ENCODE measurements at regions not wholly inside any gene's neighbourhood (a gene's known extent, or its start where the extent isn't known, plus 50 kb on each side); places are given as distances from the start of the nearest gene placed in this dataset.

DNA sequence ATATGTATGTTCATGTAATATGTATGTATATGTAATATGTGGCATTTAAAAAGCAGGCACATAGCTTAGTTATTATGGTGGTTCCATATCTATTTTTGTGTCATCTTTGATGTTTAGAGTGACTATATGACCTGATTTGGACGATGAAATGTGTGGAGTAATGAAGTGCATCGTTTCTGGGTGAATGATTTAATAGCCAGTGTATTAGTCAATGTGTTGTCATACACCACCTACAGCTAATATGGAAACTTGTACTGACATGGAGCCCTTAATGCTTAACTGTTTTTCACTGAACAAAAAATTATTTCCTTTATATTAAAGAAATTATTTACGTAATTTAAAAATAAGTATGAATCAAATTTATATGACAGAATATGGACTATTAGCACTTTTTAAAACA lies 292.3 kb upstream of the FSTL5 start:
- no peak for DNase-seq

DNA sequence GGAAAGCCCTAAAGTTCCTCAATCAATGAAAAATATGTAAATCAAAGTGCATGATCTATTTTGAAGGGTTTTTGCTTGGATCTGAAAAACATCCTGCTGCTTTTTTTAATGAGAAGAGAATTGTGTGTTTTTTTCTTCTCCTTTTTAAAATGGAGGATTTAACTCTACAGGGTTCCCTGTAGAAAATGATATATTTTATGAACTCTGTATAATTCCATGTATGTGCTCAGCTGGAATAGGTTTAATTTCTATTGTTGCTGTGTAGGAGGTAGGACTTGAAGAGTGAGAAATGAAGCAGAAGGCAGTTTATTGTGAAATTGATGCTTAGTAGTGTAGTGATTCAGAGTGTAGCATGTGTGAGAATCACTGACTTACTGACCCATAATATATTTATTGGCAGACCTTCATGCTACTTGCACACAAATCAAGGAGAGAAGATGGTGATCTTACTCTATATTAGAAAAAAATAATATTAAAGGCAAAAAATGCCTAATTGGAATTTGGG lies 286.8 kb upstream of the FSTL5 start:
- DNase-seq = no peak

DNA sequence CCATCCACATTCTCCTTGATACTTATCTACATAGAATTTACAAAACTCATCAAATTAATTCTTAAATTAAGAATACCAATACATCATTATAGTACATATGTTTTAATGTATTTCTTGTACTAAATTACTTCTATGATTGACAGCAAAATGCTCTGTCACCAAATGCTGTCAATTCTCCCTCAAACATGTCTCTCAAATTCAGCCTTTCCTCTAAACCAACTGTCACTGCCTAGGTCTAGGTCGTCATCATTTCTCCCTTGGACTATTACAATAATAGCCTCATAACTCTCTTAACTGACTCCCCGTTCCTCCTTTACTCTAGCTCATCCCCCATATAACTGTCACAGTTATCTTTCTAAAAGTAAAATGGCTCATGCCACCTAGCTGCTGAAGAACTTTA lies 279.7 kb upstream of the FSTL5 start:
- no peak for DNase-seq

DNA sequence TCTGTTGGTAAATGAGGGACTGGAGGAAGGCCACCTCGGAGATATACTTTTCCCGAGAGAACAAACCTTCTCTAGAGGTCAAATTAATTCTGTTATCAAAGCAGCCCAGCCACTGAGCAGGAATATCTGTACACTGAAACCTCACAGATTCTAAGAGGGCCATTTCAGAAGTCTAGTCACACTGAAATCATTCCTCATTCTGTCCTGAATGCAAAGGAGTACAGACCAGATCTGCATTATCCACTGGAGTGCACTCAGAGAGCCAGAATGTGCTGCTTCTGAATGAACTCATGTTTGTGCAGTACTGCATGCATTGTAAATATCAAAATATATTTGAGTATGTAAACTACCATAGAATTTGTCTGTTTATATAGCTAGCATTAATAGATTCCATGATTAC lies 278.3 kb upstream of the FSTL5 start:
- no peak for DNase-seq

DNA sequence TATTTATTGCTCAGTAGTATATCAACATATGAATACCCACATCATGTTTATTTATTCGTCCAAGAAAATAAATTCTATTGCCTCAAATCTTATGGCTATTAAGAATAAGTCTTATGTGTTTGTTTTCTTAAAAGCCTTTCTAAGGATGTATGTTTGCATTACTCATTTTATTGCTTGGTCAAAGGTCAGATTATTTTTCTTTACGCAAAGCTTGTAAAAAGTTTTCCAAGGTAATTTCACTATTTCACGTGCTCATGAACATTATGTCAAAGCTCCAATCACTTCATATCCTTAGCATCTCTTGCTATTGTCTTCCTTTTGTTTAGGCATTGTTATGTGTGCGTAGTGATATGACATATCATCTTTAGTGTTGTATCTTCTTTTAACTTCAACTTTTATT lies 258.5 kb upstream of the FSTL5 start:
- DNase-seq = no peak

DNA sequence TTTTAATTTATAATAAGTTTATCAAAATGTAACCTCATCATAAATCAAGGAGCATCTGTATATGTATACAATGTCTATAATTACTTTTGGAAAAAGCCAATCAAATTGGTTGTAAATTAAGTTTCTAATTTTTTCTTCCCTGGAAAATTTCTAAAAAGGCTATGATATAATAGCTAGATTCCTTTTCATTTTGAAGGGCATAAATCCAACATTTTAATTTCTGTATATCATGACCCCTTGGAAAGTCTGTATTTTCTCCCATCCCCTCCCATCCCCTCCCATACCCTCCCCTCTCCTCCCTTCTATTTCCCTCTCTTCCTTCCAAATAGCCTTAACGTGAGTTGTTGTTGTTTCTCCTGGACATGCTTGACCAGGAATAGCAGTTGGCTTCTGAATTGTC lies 247.1 kb upstream of the FSTL5 start:
- DNase-seq = no peak

DNA sequence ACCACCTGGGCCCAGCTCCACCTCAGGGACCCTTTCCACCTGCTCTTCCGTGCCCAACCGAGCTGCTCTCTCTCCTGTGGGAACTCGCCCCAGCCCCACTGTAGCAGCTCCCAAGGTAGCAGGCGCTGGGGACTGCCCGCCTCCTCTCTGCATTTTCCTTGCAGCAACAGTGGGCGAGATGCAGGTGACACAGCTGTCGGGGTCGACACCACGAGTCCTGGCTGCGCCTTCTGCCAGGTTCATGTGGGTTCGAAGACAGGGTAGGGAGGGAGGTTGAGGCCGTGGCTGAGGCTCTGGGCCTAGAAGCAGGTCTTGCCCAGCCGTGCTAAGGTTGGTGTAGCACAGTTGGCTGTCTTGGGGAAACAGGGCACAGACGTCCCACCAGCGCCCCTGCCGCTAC lies 245.2 kb upstream of the FSTL5 start:
- no peak for DNase-seq

DNA sequence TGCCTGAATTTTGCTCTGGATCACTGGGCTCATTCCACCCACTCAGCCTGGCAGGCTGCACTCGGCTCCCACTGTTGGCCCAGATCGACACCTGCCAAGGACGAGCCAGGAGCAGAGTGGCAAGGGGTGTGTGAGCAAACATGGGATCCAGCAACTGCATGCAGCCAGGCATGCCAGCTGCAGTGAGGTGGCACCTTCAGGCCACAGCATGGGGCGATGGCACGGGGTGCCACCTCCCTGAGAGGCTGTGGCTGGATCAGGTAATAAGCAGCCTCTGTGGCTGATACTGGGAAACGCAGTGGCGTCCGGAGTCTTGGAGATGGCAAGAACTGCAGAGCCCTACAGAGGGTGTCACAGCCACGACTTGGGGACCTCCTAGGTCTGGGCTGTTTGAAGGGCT lies 244.5 kb upstream of the FSTL5 start:
- DNase-seq = no peak

DNA sequence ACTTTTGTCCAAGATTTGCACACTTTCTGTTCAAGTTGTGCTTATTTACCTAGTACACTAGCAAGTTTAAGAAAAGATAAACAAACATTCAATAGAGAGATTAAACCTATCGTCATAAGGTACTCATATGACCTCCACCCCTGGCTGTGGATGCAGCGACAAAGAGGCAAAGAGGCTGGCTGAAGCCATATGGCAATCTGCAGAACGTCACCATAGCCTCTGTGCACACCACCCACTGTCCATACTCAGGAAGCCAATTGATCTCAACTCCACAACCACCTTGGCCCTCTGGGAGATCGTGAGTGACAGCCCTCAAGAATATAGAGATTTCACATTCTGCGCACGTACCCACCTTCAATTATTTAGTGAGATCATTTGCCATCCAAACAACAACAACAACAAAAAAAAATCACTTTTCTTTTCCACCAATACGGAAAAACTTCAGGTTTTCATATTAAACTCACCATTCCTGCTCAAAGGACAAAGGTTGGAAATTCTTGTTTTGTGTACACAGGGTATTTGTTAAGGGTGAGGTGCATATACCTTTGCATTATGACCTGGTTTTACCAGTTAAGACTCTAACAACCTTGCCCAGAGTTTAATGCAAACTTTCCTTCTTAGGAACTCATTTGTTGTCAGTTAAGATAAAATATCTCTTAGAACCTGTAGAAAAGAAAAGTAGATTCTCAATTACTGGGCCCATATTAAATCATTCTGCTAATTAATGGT lies 243.0 kb upstream of the FSTL5 start:
- no peak for DNase-seq

DNA sequence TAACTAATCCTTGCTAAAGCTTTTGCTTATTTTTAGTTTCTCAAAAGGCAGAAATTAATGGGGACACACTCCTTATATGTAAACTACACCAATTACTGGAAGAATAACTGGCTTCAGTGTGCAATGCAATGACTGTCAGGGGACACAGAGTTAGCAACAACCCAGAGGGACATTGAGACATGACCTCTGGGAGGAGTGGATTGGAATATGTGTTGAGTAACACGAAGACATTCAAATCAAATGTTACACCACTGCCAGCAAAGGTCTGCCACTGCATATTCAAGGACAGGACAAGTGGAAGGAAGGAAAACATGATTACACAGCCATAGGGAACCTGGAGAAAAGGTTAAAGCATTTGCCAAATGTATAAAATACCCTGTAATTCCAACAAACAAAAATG lies 240.1 kb upstream of the FSTL5 start:
- no peak for DNase-seq

DNA sequence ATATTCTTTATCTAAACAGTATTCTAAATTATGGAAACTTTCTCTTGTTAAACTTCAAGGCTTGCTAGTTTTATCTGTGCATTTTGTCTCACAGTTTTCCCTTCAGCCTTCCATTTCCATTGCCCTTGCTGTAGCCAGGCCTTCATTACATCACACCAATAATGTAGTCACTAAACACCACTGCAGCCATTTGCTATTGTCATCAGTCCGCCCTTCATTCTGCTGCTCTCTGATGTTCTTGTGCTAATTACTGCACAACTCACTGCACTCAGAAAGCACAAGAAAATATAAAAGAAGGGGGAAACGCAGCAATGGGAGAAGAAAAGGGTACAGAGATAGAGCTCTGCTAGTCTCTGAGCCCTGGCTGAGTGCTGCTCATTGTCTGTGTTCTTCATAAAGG lies 239.6 kb upstream of the FSTL5 start:
- no peak for DNase-seq

DNA sequence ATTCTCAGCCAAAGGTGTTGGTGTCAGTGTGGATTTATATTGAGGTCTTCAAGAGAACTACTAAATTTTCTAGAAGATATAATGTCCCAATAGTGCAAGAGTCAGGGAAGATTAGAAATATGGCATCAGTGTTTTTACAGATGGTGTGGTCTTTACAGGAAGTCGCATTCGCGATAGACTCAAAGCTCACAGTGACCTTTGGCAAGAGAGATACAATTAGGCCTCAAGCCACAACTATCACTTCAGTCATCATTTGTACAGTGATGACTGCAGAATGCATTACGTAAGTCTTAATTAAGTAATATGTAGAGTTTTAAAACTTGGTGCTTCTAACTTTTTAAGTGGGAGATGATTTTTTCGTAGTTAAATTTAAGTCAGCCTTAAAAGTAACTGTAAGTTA lies 237.2 kb upstream of the FSTL5 start:
- no peak for DNase-seq

DNA sequence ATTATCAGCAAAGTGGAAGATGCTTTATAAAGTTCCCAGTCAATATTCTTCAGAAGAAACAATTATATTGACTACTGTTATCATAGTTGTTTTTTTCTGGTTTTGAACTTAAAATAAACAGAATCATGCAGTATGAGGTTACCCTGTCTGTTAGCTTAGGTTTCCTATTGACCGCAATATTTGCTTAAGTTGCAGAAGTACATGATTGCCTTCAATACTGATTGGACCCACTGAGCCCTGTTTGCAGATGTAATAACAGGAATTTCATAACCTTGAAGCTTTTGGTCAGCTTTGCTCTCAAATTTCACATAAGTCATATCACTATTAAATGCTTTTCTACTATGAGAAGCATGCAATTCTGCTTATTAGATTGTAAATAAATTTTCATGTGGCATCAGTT lies 229.1 kb upstream of the FSTL5 start:
- DNase-seq = no peak

DNA sequence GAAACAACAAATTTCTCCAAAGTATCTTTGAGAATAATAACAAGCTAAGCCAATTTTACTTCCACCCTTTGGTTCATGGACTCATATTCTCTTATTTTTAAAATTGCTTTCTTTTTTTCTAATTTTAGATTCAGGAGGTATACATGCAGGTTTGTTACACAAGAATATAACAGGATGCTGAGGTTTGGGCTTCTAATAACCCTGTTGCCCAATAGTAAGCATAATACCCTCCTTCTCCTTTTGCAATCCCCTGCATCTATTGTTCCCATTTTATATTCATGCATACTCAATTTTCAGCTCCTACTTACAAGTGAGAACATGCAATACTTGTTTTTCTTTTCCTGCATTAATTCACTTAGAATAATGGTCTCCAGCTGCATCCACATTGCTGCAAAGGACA lies 202.3 kb upstream of the FSTL5 start:
- DNase-seq = no peak

DNA sequence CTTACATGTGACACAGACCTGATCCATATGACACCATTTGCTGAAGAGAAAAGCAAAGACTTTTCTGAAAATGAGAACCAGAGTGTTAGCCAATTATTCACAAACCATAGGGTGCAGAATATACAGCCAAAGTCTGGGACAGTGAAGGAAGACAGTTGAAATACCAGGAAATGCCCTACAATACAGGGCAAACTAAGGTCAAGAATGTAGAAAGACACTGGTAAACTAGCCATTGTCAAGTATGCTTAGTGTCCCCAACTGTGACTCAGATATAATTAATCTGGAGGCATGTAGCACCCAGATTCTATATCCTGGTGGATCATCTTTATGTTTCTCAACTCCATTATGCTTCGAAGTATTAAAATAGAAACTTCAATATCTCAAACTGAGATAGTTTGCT lies 200.9 kb upstream of the FSTL5 start:
- DNase-seq = no peak

DNA sequence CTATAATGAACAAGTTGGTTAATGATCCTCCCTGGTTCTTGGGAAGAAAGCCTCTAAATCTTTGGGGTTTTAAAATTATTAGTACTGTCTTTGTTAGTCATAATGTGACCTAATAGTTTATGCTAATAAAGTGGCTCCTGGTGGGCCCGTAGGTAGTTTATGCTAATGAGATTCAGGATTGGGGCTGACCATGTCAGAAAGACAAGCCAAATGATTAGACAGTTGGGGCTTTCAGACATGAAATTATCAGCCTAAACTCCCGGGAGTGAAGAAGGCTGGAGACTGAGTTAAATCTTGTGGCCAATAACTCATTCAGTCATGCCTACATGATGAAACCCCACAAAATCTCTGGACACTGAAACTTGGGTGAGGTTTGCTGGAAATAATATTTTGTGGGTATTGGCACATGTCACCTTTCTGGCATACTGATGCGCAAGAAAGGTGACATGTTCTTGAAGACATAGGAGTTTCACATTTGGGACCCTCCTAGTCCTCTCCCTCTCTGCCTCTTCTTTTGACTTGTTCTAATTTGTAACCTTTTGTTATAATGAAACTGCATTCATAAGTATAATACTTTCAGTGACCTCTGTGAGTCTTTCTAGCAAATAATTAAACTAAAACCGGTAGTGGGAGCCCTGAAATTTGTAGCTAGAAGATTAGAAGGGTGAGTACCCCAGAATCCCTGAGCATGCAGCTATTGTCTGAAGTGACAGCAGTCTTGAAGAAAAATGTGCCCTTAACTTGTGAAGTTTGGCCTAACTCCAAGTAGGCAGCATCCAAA lies 196.8 kb upstream of the FSTL5 start:
- DNase-seq = no peak

DNA sequence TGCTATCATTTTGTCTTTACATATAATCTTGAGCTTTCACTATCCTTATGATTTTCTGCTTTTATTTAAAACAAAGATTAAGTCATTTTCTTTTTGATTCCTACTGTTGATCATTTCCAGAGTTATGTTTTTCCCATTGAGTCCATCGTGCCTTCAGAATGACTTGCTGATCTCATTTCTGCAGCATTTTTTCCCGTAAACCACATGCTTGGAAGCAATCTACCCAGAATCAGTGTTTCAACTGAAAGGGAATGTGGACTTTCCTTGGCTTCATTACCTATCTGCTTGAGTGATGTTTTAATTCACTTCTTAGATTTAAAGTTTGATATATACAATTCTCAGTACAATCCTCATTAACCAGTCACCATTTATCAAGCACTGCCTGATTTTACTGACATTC lies 192.4 kb upstream of the FSTL5 start:
- DNase-seq = no peak

DNA sequence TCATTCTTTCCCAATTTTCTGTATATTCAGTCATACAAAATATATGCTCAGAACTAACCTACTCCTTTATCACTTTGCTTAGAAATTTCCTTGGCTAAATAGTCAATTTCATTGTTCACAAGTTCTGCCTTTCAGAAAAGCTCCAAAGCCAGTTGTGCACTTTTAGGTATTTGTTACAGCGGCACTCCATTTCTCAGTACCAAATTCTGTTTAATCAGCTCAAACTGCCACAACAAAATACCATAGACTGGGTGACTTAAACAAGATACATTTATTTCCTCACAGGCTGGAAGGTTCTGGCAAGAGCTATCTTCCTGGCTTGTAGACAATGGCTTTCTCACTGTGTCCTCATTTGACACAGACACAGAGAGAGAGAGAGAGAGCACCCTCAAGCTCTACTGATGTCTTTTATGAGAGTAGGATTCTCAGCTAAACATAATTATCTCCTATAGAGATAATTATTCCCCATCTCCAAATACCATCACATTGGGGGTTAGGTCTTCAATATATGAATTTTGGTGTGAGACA lies 188.8 kb upstream of the FSTL5 start:
- DNase-seq = no peak

DNA sequence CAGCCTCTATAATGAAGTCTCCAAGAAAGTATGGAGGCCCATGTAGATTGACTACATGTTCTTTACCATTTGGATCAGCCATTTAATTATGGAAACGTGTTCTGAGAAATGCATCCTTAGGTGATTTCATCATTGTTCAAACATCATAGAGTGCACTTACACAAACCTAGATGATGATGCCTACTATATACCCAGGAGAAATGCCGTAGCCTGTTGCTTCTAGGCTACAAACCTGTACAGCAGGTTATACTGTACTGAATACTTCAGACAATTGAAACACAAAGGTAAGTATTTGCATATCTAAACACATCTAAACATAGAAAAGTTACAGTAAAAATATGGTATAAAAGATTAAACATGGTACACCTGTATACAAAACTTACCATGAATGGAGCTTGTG lies 186.5 kb upstream of the FSTL5 start:
- DNase-seq = no peak

DNA sequence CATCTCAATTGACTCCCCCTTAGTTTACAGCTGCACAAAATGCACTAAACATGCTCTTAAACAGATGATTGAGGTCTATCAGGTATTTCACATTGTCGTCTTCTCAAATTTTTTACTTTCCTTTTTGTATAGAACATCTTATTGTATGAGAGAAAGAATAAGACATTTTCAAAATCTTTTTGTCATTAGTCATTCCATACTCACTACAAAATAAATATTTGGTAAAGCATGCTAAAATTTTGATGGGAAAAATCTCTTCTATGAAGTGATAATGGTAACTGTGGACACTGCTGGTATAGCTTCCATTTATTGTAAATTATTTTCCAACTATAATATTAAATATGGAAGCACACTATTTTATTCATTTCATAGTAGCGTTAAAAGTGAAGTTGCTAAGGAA lies 185.6 kb upstream of the FSTL5 start:
- no peak for DNase-seq

DNA sequence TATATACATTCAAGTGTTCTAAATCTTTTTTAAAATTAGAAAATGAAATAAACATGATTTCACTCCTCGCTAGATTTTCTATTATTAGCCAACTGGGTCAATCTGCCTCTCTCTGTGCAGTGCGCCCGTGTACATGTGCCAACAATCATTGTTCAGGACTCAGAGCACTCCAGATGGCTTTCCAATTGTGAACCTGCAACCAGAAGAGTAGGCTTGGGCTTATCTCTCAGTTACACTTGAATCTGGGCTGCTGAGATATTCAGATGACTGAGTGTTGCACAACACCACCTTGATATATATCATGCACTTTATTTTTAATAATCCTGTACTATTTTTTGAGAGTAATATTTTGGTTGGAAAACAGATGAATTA lies 184.0 kb upstream of the FSTL5 start:
- DNase-seq = no peak

DNA sequence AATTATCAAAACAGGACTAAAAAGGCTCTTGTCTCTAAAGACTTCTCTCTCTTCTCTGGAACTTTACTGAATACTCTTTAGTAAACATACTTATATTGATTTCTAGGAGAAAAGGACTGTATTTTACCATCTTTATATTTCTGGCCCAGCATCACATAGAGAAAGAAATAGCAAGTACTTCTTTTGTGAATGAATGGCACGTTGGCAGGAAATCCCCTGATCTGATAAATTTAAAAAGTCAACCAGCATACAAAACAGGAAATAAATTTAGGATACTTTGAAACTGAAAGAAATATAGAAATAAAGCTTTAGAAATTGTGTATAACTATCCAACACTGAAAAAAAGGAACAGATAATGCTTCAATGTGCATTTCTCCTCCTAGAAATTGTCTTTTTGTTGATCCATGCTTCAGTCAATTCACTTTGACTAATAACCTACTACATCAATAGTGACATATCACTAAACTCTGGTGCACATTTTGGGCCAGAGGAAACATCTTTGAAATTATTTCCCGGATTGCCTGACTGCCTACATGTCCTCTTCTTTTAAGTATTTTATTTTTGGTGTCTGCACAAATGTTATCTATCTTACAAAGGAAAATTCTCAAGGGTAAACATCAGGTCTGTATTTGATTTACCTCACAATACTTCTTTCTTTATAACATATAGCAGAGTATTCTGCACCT lies 183.5 kb upstream of the FSTL5 start:
- no peak for DNase-seq

DNA sequence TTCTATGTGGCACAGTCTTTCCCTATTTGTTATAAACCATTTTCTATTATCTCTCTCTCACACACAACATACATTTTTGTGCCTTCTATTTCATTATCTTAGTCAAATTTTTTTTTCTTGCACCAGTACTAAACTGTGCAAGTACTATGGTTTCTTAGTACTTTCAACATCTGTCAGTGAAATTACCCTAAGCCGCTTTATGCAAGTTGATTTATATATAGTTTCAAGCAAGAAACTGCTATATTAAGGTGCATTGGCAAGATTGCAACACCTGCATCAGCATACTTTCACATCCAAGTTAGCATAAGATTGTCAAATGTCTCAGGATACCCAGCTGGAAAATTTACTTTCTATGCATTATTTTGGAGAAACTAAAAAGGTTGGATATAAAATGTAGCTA lies 180.2 kb upstream of the FSTL5 start:
- DNase-seq = no peak

DNA sequence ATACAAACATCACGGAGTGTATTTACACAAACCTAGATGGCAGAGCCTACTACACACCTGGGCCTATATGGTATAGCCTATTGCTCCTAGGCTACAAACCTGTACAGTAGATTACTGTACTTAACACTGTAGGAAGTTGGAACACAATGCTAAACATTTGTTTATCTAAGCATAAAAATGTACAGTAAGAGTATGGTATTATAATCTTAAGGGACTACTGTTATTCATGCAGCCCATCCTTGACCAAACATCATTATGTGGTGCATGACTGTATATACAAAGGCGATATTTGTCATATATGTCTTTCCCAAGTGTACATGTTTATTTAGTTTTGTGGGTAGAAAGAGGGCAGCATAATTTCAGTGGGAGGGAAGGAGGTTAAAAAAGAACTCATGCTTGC lies 177.7 kb upstream of the FSTL5 start:
- no peak for DNase-seq
